Breast epithelium (tissue), 3 donors: ENCODE measurements at regions not wholly inside any gene's neighbourhood (a gene's known extent, or its start where the extent isn't known, plus 50 kb on each side); places are given as distances from the start of the nearest gene placed in this dataset.

Experiments
- POLR2AphosphoS5 ChIP-seq, 3 donors: sonication (generic); formaldehyde crosslinking; IDR thresholded peaks; one replicate each; pipeline ENCODE4 v1.6.1; 2017; ENCODE audit warnings: antibody characterized with exemption in 3 of 3
- TF ChIP-seq, protein P1 (sequence below), 3 donors: fragments of 450-650 bp; IDR thresholded peaks; one replicate each; pipeline ENCODE4 v1.5.1; 2016 to 2017; ENCODE audit warnings: antibody characterized with exemption in 3 of 3, mild to moderate bottlenecking in 3 of 3, moderate library complexity in 3 of 3

DNA sequence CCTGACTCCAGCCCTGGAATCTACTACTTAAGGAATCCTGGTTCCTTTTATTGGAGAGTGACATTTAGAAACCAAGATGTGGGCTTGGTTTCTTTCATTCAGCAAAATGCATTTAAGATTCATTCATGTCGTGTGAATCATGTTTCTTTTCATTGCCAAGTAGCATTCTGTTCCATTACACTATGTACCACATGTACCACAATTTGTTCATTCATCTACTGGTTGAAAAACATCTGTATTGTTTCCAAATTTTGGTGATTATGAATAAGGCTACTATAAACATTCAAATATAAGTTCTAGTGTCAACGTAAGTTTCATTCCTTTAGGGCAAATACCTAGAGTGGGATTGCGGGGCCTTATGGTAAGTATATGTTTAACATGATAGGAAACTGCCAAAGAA lies 264.2 kb downstream of the VPS13C start:
- TF ChIP-seq, protein P1, sequence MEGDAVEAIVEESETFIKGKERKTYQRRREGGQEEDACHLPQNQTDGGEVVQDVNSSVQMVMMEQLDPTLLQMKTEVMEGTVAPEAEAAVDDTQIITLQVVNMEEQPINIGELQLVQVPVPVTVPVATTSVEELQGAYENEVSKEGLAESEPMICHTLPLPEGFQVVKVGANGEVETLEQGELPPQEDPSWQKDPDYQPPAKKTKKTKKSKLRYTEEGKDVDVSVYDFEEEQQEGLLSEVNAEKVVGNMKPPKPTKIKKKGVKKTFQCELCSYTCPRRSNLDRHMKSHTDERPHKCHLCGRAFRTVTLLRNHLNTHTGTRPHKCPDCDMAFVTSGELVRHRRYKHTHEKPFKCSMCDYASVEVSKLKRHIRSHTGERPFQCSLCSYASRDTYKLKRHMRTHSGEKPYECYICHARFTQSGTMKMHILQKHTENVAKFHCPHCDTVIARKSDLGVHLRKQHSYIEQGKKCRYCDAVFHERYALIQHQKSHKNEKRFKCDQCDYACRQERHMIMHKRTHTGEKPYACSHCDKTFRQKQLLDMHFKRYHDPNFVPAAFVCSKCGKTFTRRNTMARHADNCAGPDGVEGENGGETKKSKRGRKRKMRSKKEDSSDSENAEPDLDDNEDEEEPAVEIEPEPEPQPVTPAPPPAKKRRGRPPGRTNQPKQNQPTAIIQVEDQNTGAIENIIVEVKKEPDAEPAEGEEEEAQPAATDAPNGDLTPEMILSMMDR (IDR thresholded peaks at IDR 0.05) = no peak
- no peak for TF ChIP-seq POLR2AphosphoS5 (IDR thresholded peaks at IDR 0.05)
